NT2/D1 (cell line): ENCODE measurements at regions not wholly inside any gene's neighbourhood (a gene's known extent, or its start where the extent isn't known, plus 50 kb on each side); places are given as distances from the start of the nearest gene placed in this dataset.

Experiments used
- SUZ12 ChIP-seq: IDR thresholded peaks from 2 replicates; pipeline ENCODE4 v1.6.1; 2011; ENCODE audit not compliant: insufficient read length, insufficient read depth; ENCODE audit errors: extremely low read depth
- ZNF274 ChIP-seq: IDR thresholded peaks from 2 replicates; pipeline ENCODE4 v1.6.1; 2011; ENCODE audit warnings: mild to moderate bottlenecking, low read depth, low read length

GRCh38 chr11:98007072-98007471 is 1013.7 kb upstream of the CNTN5 start:
- TF ChIP-seq ZNF274 (no peak), SUZ12 (no peak)
